COLO829 (cell line): ENCODE measurements at regions not wholly inside any gene's neighbourhood (a gene's known extent, or its start where the extent isn't known, plus 50 kb on each side); places are given as distances from the start of the nearest gene placed in this dataset.

Experiments
- DNase-seq: peaks from one replicate; pipeline ENCODE4 v3.0.0; 2012; ENCODE audit warnings: low spot score

GRCh38 chr5:17893026-17893635, 258.9 kb downstream of the TAF11L14 start:
- DNase-seq, result no peak

GRCh38 chr5:17895288-17896033, 261.2 kb downstream of the TAF11L14 start:
- no peak for DNase-seq

DNA sequence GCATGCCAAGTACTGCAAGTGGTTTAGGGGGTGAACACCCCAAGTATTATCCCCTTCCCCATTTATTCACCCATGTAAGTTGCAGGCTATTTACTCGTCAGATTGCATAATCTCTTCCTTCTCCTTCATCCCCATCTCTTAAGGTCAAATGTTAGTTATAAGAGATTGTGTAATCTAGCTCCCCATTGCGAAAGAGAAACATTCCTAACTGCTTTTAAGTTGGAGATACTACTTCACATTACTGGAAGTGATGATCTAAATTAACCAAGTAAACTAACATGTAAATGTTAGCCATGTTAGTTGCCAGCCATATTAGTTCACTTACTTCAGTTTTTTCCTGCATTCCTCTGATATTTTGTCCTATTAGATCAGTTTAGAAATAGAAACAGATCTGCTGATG, 262.3 kb downstream of the TAF11L14 start:
- no peak for DNase-seq

DNA sequence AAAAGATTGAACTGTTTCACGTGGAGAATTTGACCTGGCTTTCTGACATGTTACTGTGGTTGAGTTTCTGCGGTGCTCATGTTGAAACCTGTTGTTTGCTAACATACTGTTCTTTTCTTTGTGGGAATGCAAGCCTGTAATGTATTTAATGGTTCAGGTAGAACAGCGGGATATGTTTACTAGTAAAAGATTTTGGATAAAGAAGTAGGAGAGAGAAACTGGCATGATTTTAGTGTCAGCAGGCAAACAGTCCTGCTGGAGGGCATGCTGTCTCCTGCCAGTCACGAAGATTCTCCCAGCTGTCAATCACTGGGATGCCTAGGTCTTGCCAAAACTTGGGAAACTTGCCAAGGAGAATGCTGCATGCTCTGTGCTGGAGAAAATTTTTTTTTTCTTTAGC, 263.5 kb downstream of the TAF11L14 start:
- DNase-seq, result no peak

DNA sequence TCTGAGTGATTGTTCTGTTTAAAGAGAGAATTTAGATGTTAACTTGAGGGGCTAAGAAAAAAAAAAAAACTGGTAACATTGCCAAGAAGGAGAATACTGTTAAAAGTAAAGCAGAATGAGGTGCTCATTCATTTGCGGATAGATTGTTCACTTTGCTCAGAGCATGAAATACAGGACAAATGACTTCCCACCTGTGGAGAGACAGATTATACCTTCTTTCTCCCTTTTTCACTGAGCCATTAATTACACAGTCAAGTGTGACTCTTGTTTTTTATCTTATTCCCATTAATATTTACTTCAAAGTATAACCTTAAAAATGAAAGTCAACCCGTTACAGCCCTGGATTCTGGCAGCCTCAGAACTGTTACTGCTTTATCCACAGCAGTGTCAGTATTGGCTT, 264.5 kb downstream of the TAF11L14 start:
- DNase-seq, result no peak

- no peak for DNase-seq
Observed at GRCh38 chr5:17907094-17907493, 272.8 kb downstream of the TAF11L14 start.

GRCh38 chr5:17910318-17910717, 276.1 kb downstream of the TAF11L14 start:
- DNase-seq, result no peak

DNA sequence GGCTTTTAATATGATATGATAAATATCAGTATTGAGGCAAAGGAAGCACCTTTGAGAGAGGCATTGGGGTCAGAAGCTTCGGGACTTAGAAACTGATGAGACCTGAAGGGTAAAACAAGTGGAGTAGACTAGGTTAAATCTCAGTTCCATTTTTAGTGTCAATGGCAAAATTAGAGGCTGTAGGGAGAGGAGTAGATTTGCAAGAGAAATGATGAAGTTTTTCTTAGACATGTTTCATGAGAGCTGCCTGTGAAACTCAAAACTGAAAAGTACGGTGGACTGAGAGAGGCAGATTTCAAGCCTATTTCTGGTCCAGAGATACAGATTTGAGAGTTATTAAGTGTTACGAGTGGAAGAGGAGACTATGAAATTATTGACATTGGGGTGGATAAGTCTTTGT, 278.5 kb downstream of the TAF11L14 start:
- DNase-seq, result no peak

DNA sequence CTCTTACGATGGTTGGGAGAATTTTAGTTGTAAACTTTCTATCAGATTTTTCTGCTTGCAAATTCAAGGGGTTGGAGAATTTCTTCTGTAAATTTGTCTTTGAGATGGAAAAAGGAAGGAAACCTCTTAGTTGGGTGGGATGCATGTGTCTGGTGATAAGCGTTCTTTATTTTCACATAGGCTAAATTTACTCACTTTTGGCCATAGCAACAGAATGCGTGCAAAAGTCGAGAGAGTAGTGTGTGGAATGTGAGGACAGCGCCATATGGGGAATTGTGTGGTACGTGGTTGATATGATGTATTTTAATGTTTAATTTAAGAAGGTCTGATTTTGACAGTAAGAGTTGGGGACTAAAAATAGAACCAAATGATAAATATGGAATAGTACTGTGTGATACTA, 282.2 kb downstream of the TAF11L14 start:
- DNase-seq, result no peak

DNA sequence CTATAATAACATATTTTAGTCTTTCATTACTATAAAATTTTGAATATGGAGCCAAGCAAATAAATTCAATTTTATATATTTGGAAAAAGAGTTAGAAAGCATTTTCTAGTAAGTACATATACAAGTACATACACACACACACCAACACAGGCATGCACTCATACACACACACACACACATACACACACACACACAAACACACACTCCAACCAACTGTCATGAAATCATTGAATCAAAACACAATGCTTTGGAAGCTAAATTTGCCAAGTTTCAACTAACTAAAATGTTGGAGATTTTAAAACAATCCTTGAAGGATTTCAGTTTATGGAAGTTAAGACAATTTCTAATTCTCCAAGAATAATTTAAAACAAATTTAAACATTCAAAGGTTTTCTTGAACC, 283.2 kb downstream of the TAF11L14 start:
- DNase-seq, result no peak

GRCh38 chr5:17918373-17919104, 284.3 kb downstream of the TAF11L14 start:
- DNase-seq, result no peak

DNA sequence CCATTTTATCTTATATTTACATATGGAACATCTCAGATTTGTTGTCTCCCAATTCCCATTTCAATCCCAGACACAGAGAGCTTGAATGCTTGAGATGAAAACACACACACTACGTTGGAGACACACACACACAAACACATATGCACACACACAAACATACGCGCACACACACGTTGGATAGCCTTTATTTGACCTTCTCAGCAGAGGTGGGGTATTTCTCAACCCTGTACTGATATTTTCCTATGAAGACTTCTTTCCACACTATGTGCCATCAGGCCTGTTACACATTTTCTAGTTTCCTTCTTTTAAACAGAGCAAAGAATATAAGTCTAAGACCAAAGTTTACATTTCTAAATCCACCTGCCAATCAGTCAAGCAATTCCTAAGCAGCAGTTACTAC, 291.0 kb downstream of the TAF11L14 start:
- no peak for DNase-seq

GRCh38 chr5:17928581-17928981, 294.3 kb downstream of the TAF11L14 start:
- no peak for DNase-seq

DNA sequence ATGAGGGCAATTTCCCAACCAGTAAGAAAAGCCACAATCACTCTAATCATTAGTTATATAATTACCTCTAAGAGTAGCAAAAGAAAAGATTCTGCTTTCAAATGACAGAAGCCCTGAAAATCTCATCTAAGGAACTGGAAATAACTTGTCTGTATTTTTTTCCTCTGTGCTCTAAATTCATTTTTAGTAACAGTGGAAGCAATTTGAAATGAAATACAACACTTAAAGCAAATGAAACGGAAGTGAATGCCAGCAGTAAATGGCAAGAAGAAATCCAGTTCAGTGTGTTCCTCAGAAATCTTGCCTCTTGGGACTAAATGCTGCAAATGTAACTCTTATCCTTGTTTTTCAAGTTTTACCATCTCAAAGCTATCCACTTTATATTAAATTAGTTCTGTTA, 294.9 kb downstream of the TAF11L14 start:
- DNase-seq, result no peak

GRCh38 chr5:17930346-17930745, 296.1 kb downstream of the TAF11L14 start:
- no peak for DNase-seq

GRCh38 chr5:17944046-17944445, 309.8 kb downstream of the TAF11L14 start:
- DNase-seq, result no peak

GRCh38 chr5:17947029-17947428, 312.8 kb downstream of the TAF11L14 start:
- DNase-seq, result no peak

DNA sequence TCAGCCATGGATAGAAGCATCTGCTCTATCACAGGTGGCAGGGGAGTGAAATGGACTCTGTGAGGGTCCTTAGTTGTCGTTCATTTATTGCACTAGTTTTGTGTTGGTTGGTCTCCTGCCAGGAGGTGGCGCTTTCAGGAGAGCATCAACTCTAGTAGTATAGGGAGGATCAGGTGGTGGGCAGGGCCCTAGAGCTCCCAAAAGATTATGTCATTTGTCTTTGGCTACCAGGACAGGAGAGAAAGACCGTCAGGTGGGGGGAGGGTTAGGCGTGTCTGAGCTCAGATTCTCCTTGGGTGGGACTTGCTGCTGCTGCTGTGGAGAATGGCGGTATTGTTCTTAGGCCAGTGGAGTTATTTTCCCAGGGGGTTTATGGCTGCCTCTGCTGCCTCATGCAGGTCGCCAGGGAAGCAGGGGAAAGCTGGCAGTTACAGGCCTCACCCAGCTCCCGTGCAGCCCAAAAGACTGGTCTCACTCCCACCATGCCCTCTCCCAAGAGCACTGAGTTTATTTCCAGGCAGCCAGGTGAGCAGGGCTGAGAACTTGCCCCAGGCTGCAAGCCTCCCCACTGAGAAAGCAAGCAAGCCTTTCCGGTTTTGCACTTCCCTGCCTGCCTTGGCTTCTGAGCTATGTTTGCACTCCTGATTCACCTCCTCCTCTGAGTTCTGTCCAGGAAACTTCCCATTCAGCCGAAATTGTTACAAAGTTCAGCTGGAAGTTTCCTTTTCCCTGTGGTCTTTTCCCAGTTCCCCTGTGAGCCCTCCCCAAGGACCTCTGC, 317.3 kb downstream of the TAF11L14 start:
- DNase-seq, result no peak

- DNase-seq, result no peak
Observed at GRCh38 chr5:17952231-17952630, 318.0 kb downstream of the TAF11L14 start.

DNA sequence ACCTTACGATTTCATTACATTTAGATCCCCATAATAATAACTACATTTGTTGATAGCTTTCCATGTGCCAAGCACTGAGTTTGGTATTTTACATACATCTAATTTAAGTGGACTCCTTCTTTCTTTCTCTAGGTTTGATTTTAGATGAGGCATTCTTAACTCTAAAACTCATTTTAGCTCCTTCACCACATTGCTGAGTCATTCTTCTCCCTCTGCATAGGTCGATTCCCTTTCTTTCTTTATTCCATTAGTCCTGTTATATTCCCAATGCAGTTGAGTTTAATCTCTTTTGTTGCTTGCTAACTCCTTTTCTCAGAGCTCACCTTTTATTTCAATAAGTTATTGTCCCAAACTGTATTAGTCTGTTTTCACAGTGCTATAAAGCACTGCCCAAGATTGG, 329.8 kb downstream of the TAF11L14 start:
- no peak for DNase-seq

DNA sequence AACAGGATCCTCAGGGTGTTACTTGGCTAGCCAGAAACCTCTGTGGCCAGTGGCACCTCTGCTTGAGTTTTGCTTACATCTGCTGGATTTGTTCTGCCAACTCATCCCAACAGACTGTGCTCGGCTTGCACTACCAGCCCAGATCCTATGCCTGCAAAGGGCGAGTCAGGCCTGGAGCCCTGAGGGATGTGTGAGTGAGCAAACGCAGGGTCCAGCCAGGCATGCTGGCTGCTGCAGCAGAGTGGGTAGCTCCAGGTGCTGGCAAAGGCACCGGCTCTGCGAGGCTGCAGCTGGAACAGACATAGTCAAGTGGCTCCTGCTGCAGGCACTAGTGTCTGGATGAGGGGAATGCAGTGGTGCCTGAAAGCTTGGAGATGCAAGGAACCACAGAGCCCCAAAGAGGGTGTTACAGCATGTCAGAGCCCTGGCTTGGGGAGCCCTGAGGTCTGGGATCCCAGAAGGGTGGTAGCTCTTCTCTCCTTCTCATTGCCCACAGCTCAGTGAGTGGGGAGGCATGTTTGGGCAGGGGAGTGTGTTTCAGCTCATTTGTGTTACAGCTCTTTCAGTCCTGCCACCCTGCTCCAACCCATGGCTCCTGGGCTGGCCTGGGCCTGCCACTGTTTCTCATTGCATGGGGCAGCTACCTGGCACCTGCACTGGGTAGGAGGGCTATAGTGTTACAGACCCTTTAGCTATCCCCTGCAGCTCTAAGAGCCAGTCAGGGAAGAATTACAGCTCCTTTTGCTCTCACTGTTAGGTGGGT, 332.6 kb downstream of the TAF11L14 start:
- DNase-seq, result no peak

DNA sequence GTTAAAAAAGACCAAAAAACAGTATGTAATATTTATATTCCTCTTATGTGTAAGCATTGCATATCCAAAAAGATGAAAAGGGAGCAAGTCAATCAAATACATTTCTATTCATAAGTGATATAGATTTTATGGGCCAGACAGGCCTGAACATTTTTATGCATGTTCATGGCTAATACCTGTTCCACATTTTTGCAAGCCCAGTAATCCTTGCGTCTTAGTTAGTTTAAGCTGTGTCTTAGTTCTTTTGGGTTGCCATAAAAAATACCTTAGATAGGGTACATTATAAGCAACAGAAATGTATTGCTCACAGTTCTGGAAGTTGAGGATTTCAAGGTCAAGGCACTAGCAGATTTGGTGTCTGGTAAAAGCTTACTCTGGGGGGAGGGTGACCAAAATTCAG, 342.1 kb downstream of the TAF11L14 start:
- DNase-seq, result no peak
